Activated CD4-positive, alpha-beta T cell treated with anti-CD3 and anti-CD28 coated beads, Interleukin-2, amount 10 ng/mL, durations not matched to agents 7 days and 5 days (primary cell): ENCODE measurements at regions not wholly inside any gene's neighbourhood (a gene's known extent, or its start where the extent isn't known, plus 50 kb on each side); places are given as distances from the start of the nearest gene placed in this dataset.

Source experiments
- CTCF ChIA-PET: fragments of 350-600 bp; sonication (Branson Sonifier 250); formaldehyde crosslinking; loops from one replicate; lab custom pipeline; 2021; ENCODE audit warnings: antibody characterized with exemption; lab: Charles Lee
- POLR2A ChIA-PET: fragments of 350-600 bp; sonication (Branson Sonifier 250); formaldehyde crosslinking; loops from one replicate; lab custom pipeline; 2021; ENCODE audit warnings: antibody characterized with exemption; lab: Charles Lee
- DNase-seq: peaks from one replicate; pipeline ENCODE4 v3.0.0-alpha.2; 2020
- H3K27ac Mint-ChIP-seq: one replicate; pipeline ENCODE4 v1.8.0; 2021; ENCODE audit warnings: mild to moderate bottlenecking, moderate library complexity, mixed read lengths
- H3K27me3 Mint-ChIP-seq: one replicate; pipeline ENCODE4 v1.8.0; 2021; ENCODE audit warnings: mixed read lengths
- H3K36me3 Mint-ChIP-seq: one replicate; pipeline ENCODE4 v1.8.0; 2021; ENCODE audit warnings: low read depth, mixed read lengths
- H3K4me1 Mint-ChIP-seq: one replicate; pipeline ENCODE4 v1.8.0; 2021; ENCODE audit warnings: mixed read lengths
- H3K4me3 Mint-ChIP-seq: one replicate; pipeline ENCODE4 v1.8.0; 2021; ENCODE audit warnings: mild to moderate bottlenecking, moderate library complexity, mixed read lengths
- H3K9me3 Mint-ChIP-seq: one replicate; pipeline ENCODE4 v1.8.0; 2021; ENCODE audit warnings: mixed read lengths

- Mint-ChIP-seq H3K27ac (no peak overlapping the region), H3K4me1 (no peaks in the 10 kb centered on the region), H3K9me3 (peaks cover 5% of the 10 kb centered on the region), H3K36me3 (no peaks in the 10 kb centered on the region), H3K4me3 (no peak overlapping the region), H3K27me3 (no peaks in the 10 kb centered on the region)
- no peak for DNase-seq
- CTCF ChIA-PET: no interaction called here
- POLR2A ChIA-PET: no interaction called here
Observed at GRCh38 chr16:59907611-59908010, 1173.5 kb upstream of the GOT2 start.

- no peaks in the 10 kb centered on the region for H3K4me1 Mint-ChIP-seq
- DNase-seq: no peak
- no peak overlapping the region for H3K27ac Mint-ChIP-seq
- CTCF ChIA-PET: no interaction called here
- H3K4me3 Mint-ChIP-seq: no peak overlapping the region
- H3K9me3 Mint-ChIP-seq: peaks cover 5% of the 10 kb centered on the region
- POLR2A ChIA-PET: no interaction called here
- no peaks in the 10 kb centered on the region for H3K27me3 Mint-ChIP-seq
- H3K36me3 Mint-ChIP-seq: no peaks in the 10 kb centered on the region
Observed at GRCh38 chr16:59905606-59906005, 1171.5 kb upstream of the GOT2 start.

GRCh38 chr16:59905131-59905530 lies 1171.0 kb upstream of the GOT2 start:
- Mint-ChIP-seq H3K4me1 (no peaks in the 10 kb centered on the region), H3K36me3 (no peaks in the 10 kb centered on the region), H3K27ac (no peak overlapping the region), H3K27me3 (no peaks in the 10 kb centered on the region), H3K9me3 (peaks cover 5% of the 10 kb centered on the region), H3K4me3 (no peak overlapping the region)
- DNase-seq: no peak
- POLR2A ChIA-PET: no interaction called here
- CTCF ChIA-PET: no interaction called here

GRCh38 chr16:59899940-59900339 lies 1165.8 kb upstream of the GOT2 start:
- Mint-ChIP-seq H3K9me3 (peaks cover 13% of the 10 kb centered on the region), H3K4me3 (no peak overlapping the region), H3K4me1 (no peaks in the 10 kb centered on the region), H3K27me3 (no peaks in the 10 kb centered on the region), H3K27ac (no peak overlapping the region), H3K36me3 (no peaks in the 10 kb centered on the region)
- ChIA-PET POLR2A (no interaction called here), CTCF (no interaction called here)
- DNase-seq: no peak

GRCh38 chr16:59892376-59892775 lies 1158.3 kb upstream of the GOT2 start:
- H3K36me3 Mint-ChIP-seq: no peaks in the 10 kb centered on the region
- POLR2A ChIA-PET: no interaction called here
- H3K4me1 Mint-ChIP-seq: no peaks in the 10 kb centered on the region
- H3K9me3 Mint-ChIP-seq: peaks cover 19% of the 10 kb centered on the region
- DNase-seq: no peak
- no peak overlapping the region for H3K4me3 Mint-ChIP-seq
- H3K27ac Mint-ChIP-seq: no peak overlapping the region
- CTCF ChIA-PET: no interaction called here
- no peaks in the 10 kb centered on the region for H3K27me3 Mint-ChIP-seq

- Mint-ChIP-seq H3K27me3 (no peaks in the 10 kb centered on the region), H3K4me1 (no peaks in the 10 kb centered on the region), H3K4me3 (no peak overlapping the region), H3K27ac (no peak overlapping the region), H3K9me3 (peaks cover 15% of the 10 kb centered on the region), H3K36me3 (no peaks in the 10 kb centered on the region)
- ChIA-PET POLR2A (no interaction called here), CTCF (no interaction called here)
- no peak for DNase-seq
Observed at GRCh38 chr16:59887856-59888255, 1153.7 kb upstream of the GOT2 start.

GRCh38 chr16:59886021-59886420 lies 1151.9 kb upstream of the GOT2 start:
- ChIA-PET POLR2A (no interaction called here), CTCF (no interaction called here)
- no peak overlapping the region for H3K27ac Mint-ChIP-seq
- no peaks in the 10 kb centered on the region for H3K36me3 Mint-ChIP-seq
- no peak overlapping the region for H3K4me3 Mint-ChIP-seq
- no peaks in the 10 kb centered on the region for H3K4me1 Mint-ChIP-seq
- H3K27me3 Mint-ChIP-seq: no peaks in the 10 kb centered on the region
- DNase-seq: no peak
- H3K9me3 Mint-ChIP-seq: peaks cover 18% of the 10 kb centered on the region

- Mint-ChIP-seq H3K27ac (no peak overlapping the region), H3K27me3 (no peaks in the 10 kb centered on the region), H3K36me3 (no peaks in the 10 kb centered on the region), H3K9me3 (peaks cover 7% of the 10 kb centered on the region), H3K4me3 (no peak overlapping the region), H3K4me1 (no peaks in the 10 kb centered on the region)
- CTCF ChIA-PET: no interaction called here
- POLR2A ChIA-PET: no interaction called here
- no peak for DNase-seq
Observed at GRCh38 chr16:59881376-59881775, 1147.3 kb upstream of the GOT2 start.

- no peak overlapping the region for H3K4me3 Mint-ChIP-seq
- H3K4me1 Mint-ChIP-seq: no peaks in the 10 kb centered on the region
- no peaks in the 10 kb centered on the region for H3K27me3 Mint-ChIP-seq
- no peak overlapping the region for H3K27ac Mint-ChIP-seq
- ChIA-PET POLR2A (no interaction called here), CTCF (no interaction called here)
- peaks cover 5% of the 10 kb centered on the region for H3K9me3 Mint-ChIP-seq
- H3K36me3 Mint-ChIP-seq: no peaks in the 10 kb centered on the region
- DNase-seq: no peak
Observed at GRCh38 chr16:59880611-59881010, 1146.5 kb upstream of the GOT2 start.

- H3K4me1 Mint-ChIP-seq: no peaks in the 10 kb centered on the region
- H3K27ac Mint-ChIP-seq: no peak overlapping the region
- CTCF ChIA-PET: interaction anchor here (0.6 kb wide), 1 partner anchor 36 kb away, joined by 3 read pairs; no protein-coding TSS in a partner anchor
- DNase-seq: no peak
- no peaks in the 10 kb centered on the region for H3K36me3 Mint-ChIP-seq
- H3K27me3 Mint-ChIP-seq: no peaks in the 10 kb centered on the region
- H3K4me3 Mint-ChIP-seq: no peak overlapping the region
- H3K9me3 Mint-ChIP-seq: peaks cover 4% of the 10 kb centered on the region
- POLR2A ChIA-PET: no interaction called here
Observed at GRCh38 chr16:59878999-59879398, 1144.9 kb upstream of the GOT2 start.

- CTCF ChIA-PET: no interaction called here
- POLR2A ChIA-PET: no interaction called here
- Mint-ChIP-seq H3K36me3 (no peaks in the 10 kb centered on the region), H3K9me3 (peaks cover 9% of the 10 kb centered on the region), H3K4me3 (no peak overlapping the region), H3K27me3 (no peaks in the 10 kb centered on the region), H3K27ac (no peak overlapping the region), H3K4me1 (no peaks in the 10 kb centered on the region)
- DNase-seq: no peak
Observed at GRCh38 chr16:59878479-59878878, 1144.4 kb upstream of the GOT2 start.

GRCh38 chr16:59864981-59865666 lies 1131.0 kb upstream of the GOT2 start:
- no peak for DNase-seq
- POLR2A ChIA-PET: no interaction called here
- H3K4me3 Mint-ChIP-seq: no peak overlapping the region
- H3K36me3 Mint-ChIP-seq: no peaks in the 10 kb centered on the region
- CTCF ChIA-PET: no interaction called here
- H3K9me3 Mint-ChIP-seq: peaks cover 7% of the 10 kb centered on the region
- H3K27me3 Mint-ChIP-seq: no peaks in the 10 kb centered on the region
- no peak overlapping the region for H3K27ac Mint-ChIP-seq
- no peaks in the 10 kb centered on the region for H3K4me1 Mint-ChIP-seq

GRCh38 chr16:59859676-59860402 lies 1125.7 kb upstream of the GOT2 start:
- H3K4me1 Mint-ChIP-seq: no peaks in the 10 kb centered on the region
- ChIA-PET POLR2A (no interaction called here), CTCF (no interaction called here)
- H3K36me3 Mint-ChIP-seq: no peaks in the 10 kb centered on the region
- peaks cover 2% of the 10 kb centered on the region for H3K9me3 Mint-ChIP-seq
- no peak for DNase-seq
- H3K27ac Mint-ChIP-seq: no peak overlapping the region
- H3K27me3 Mint-ChIP-seq: no peaks in the 10 kb centered on the region
- no peak overlapping the region for H3K4me3 Mint-ChIP-seq
